ENCODE measurements at regions not wholly inside any gene's neighbourhood (a gene's known extent, or its start where the extent isn't known, plus 50 kb on each side); places are given as distances from the start of the nearest gene placed in this dataset.

GRCh38 chr10:50936335-50936734 lies 50.9 kb upstream of the A1CF start:
- no peak overlapping the region for H3K4me3 Mint-ChIP-seq
- no peaks in the 10 kb centered on the region for H3K36me3 Mint-ChIP-seq
- H3K9me3 Mint-ChIP-seq (ENCODE audit: low read depth): no peaks in the 10 kb centered on the region
- peaks cover 26% of the 10 kb centered on the region for H3K27me3 Mint-ChIP-seq
- no peak overlapping the region for H3K27ac Mint-ChIP-seq
- DNase-seq (no peak), ATAC-seq (no peak)
- no peaks in the 10 kb centered on the region for H3K4me1 Mint-ChIP-seq
- CTCF ChIA-PET: no interaction called here

- CTCF ChIA-PET: no interaction called here
- no peak overlapping the region for H3K27ac Mint-ChIP-seq
- H3K36me3 Mint-ChIP-seq: no peaks in the 10 kb centered on the region
- H3K4me1 Mint-ChIP-seq: no peaks in the 10 kb centered on the region
- ATAC-seq (no peak), DNase-seq (no peak)
- H3K27me3 Mint-ChIP-seq: peaks cover 19% of the 10 kb centered on the region
- no peaks in the 10 kb centered on the region for H3K9me3 Mint-ChIP-seq (ENCODE audit: low read depth)
- no peak overlapping the region for H3K4me3 Mint-ChIP-seq
These were observed 51.9 kb upstream of the A1CF start for GRCh38 chr10:50937230-50937907.

GRCh38 chr10:50941629-50942028 lies 56.2 kb upstream of the A1CF start:
- Mint-ChIP-seq H3K9me3 (ENCODE audit: low read depth) (no peaks in the 10 kb centered on the region), H3K27me3 (peaks cover 12% of the 10 kb centered on the region), H3K27ac (no peak overlapping the region), H3K4me3 (no peak overlapping the region), H3K36me3 (no peaks in the 10 kb centered on the region), H3K4me1 (no peaks in the 10 kb centered on the region)
- ATAC-seq (no peak), DNase-seq (no peak)
- CTCF ChIA-PET: no interaction called here

- no peaks in the 10 kb centered on the region for H3K36me3 Mint-ChIP-seq
- no peaks in the 10 kb centered on the region for H3K9me3 Mint-ChIP-seq (ENCODE audit: low read depth)
- H3K27ac Mint-ChIP-seq: no peak overlapping the region
- H3K27me3 Mint-ChIP-seq: peaks cover 11% of the 10 kb centered on the region
- ATAC-seq (no peak), DNase-seq (no peak)
- H3K4me3 Mint-ChIP-seq: no peak overlapping the region
- CTCF ChIA-PET: no interaction called here
- H3K4me1 Mint-ChIP-seq: no peaks in the 10 kb centered on the region
These were observed 61.8 kb upstream of the A1CF start for GRCh38 chr10:50946991-50947781.

- H3K27ac Mint-ChIP-seq: no peak overlapping the region
- DNase-seq: no peak
- no peaks in the 10 kb centered on the region for H3K4me1 Mint-ChIP-seq
- CTCF ChIA-PET: no interaction called here
- H3K27me3 Mint-ChIP-seq: peaks cover 10% of the 10 kb centered on the region
- H3K9me3 Mint-ChIP-seq (ENCODE audit: low read depth): no peaks in the 10 kb centered on the region
- H3K36me3 Mint-ChIP-seq: no peaks in the 10 kb centered on the region
- no peak overlapping the region for H3K4me3 Mint-ChIP-seq
- ATAC-seq: no peak
These were observed 65.9 kb upstream of the A1CF start for GRCh38 chr10:50951365-50951764.

- DNase-seq (no peak), ATAC-seq (no peak)
- Mint-ChIP-seq H3K4me1 (no peaks in the 10 kb centered on the region), H3K27ac (no peak overlapping the region), H3K36me3 (no peaks in the 10 kb centered on the region), H3K4me3 (no peak overlapping the region), H3K9me3 (ENCODE audit: low read depth) (no peaks in the 10 kb centered on the region), H3K27me3 (peaks cover 2% of the 10 kb centered on the region)
- CTCF ChIA-PET: no interaction called here
These were observed 75.9 kb upstream of the A1CF start for GRCh38 chr10:50961297-50961696.

- Mint-ChIP-seq H3K4me3 (no peak overlapping the region), H3K4me1 (no peaks in the 10 kb centered on the region), H3K9me3 (ENCODE audit: low read depth) (no peaks in the 10 kb centered on the region), H3K27ac (no peak overlapping the region), H3K36me3 (no peaks in the 10 kb centered on the region), H3K27me3 (peaks cover 2% of the 10 kb centered on the region)
- CTCF ChIA-PET: no interaction called here
- no peak for ATAC-seq
- DNase-seq: no peak
These were observed 77.6 kb upstream of the A1CF start for GRCh38 chr10:50963063-50963462.

GRCh38 chr10:50968386-50969091 lies 83.1 kb upstream of the A1CF start:
- H3K27ac Mint-ChIP-seq: no peak overlapping the region

GRCh38 chr10:50972591-50972990 lies 87.2 kb upstream of the A1CF start:
- H3K4me1 Mint-ChIP-seq: no peaks in the 10 kb centered on the region
- H3K9me3 Mint-ChIP-seq (ENCODE audit: low read depth): no peaks in the 10 kb centered on the region
- CTCF ChIA-PET: no interaction called here
- no peak for DNase-seq
- H3K4me3 Mint-ChIP-seq: no peak overlapping the region
- ATAC-seq: no peak
- no peaks in the 10 kb centered on the region for H3K36me3 Mint-ChIP-seq
- no peak overlapping the region for H3K27ac Mint-ChIP-seq
- peaks cover 5% of the 10 kb centered on the region for H3K27me3 Mint-ChIP-seq

More at GRCh38 chr10:50968386-50969091, 83.1 kb upstream of the A1CF start:
- Mint-ChIP-seq H3K27me3 (peaks cover 5% of the 10 kb centered on the region), H3K9me3 (ENCODE audit: low read depth) (no peaks in the 10 kb centered on the region), H3K4me3 (no peak overlapping the region), H3K36me3 (no peaks in the 10 kb centered on the region), H3K4me1 (no peaks in the 10 kb centered on the region)
- CTCF ChIA-PET: no interaction called here
- DNase-seq (no peak), ATAC-seq (no peak)

- no peaks in the 10 kb centered on the region for H3K4me1 Mint-ChIP-seq
- H3K9me3 Mint-ChIP-seq (ENCODE audit: low read depth): no peaks in the 10 kb centered on the region
- H3K27ac Mint-ChIP-seq: no peak overlapping the region
- H3K27me3 Mint-ChIP-seq: peaks cover 14% of the 10 kb centered on the region
- CTCF ChIA-PET: no interaction called here
- no peaks in the 10 kb centered on the region for H3K36me3 Mint-ChIP-seq
- no peak for ATAC-seq
- H3K4me3 Mint-ChIP-seq: no peak overlapping the region
- no peak for DNase-seq
These were observed 92.9 kb upstream of the PRKG1 start for GRCh38 chr10:50981385-50981784.

GRCh38 chr10:50981904-50982303 lies 92.4 kb upstream of the PRKG1 start:
- Mint-ChIP-seq H3K27me3 (peaks cover 18% of the 10 kb centered on the region), H3K9me3 (ENCODE audit: low read depth) (no peaks in the 10 kb centered on the region), H3K4me3 (no peak overlapping the region), H3K4me1 (no peaks in the 10 kb centered on the region), H3K36me3 (no peaks in the 10 kb centered on the region), H3K27ac (no peak overlapping the region)
- DNase-seq (no peak), ATAC-seq (no peak)
- CTCF ChIA-PET: no interaction called here

GRCh38 chr10:50982989-50983388 lies 91.3 kb upstream of the PRKG1 start:
- H3K4me3 Mint-ChIP-seq: no peak overlapping the region
- ATAC-seq: no peak
- no peak overlapping the region for H3K27ac Mint-ChIP-seq

GRCh38 chr10:50987934-50988333 lies 86.4 kb upstream of the PRKG1 start:
- Mint-ChIP-seq H3K4me1 (peaks cover 7% of the 10 kb centered on the region), H3K9me3 (ENCODE audit: low read depth) (no peaks in the 10 kb centered on the region), H3K36me3 (no peaks in the 10 kb centered on the region), H3K27ac (no peak overlapping the region), H3K27me3 (peaks cover 52% of the 10 kb centered on the region), H3K4me3 (no peak overlapping the region)
- CTCF ChIA-PET: no interaction called here
- no peak for ATAC-seq
- DNase-seq: no peak

More at GRCh38 chr10:50982989-50983388, 91.3 kb upstream of the PRKG1 start:
- no peaks in the 10 kb centered on the region for H3K4me1 Mint-ChIP-seq
- CTCF ChIA-PET: no interaction called here
- no peak for DNase-seq
- no peaks in the 10 kb centered on the region for H3K9me3 Mint-ChIP-seq (ENCODE audit: low read depth)
- H3K36me3 Mint-ChIP-seq: no peaks in the 10 kb centered on the region
- peaks cover 25% of the 10 kb centered on the region for H3K27me3 Mint-ChIP-seq

GRCh38 chr10:50988792-50989191 lies 85.5 kb upstream of the PRKG1 start:
- Mint-ChIP-seq H3K27me3 (peaks cover 56% of the 10 kb centered on the region), H3K36me3 (no peaks in the 10 kb centered on the region), H3K27ac (no peak overlapping the region), H3K4me3 (no peak overlapping the region), H3K4me1 (peaks cover 7% of the 10 kb centered on the region), H3K9me3 (ENCODE audit: low read depth) (no peaks in the 10 kb centered on the region)
- CTCF ChIA-PET: no interaction called here
- no peak for ATAC-seq
- no peak for DNase-seq

All from activated CD8-positive, alpha-beta memory T cell treated with anti-CD3 and anti-CD28 coated beads, Interleukin-2, amount 10 ng/mL, durations not matched to agents 7 days and 5 days (primary cell).